ENCODE measurements at regions not wholly inside any gene's neighbourhood (a gene's known extent, or its start where the extent isn't known, plus 50 kb on each side); places are given as distances from the start of the nearest gene placed in this dataset.
"Not testable (repeated sequence)": the region's sequence is repeated elsewhere in the genome, so short reads cannot be mapped to it uniquely, and the experiment has no call there.

DNA sequence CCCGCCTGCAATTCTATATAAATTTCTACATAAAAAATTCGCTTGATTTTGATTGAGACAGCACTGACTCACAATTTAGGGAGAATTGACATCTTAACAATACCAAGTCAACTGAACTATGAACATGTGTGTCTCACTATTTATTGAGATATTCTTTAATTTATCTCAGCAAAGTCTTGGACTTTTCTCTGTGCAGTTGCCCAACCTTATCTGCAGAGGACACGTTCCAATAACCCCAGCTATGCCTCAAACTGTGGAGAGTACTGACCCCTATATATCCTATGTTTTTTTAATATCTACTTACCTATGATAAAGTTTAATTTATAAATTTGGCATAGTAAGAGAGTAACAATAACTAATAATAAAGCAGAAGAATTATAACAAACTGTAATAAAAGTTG lies 69.4 kb upstream of the PIP4K2A start:
- no peaks in the 10 kb centered on the region for H3K36me3 ChIP-seq (ENCODE audit: insufficient read depth, insufficient read length, low read length)
- no peaks in the 10 kb centered on the region for H3K4me1 ChIP-seq (ENCODE audit: insufficient read depth, insufficient read length)
- no peaks in the 10 kb centered on the region for H3K27me3 ChIP-seq (ENCODE audit: insufficient read depth, insufficient read length)
- no peaks in the 10 kb centered on the region for H3K9me3 ChIP-seq (ENCODE audit: insufficient read depth, low read length)
- H3K9ac ChIP-seq (ENCODE audit: insufficient read length, low read depth) = no peak overlapping the region
- no peak for DNase-seq (ENCODE audit: low read depth, low spot score)
- no peak overlapping the region for H3K4me3 ChIP-seq (ENCODE audit: insufficient read length, low read depth)
- no peak for TF ChIP-seq SUZ12 (IDR thresholded peaks at IDR 0.05; ENCODE audit: extremely low read depth, insufficient read depth, insufficient read length)
- TF ChIP-seq YY1 (IDR thresholded peaks at IDR 0.05; ENCODE audit: insufficient read depth, insufficient read length) = no peak
- TF ChIP-seq ZNF274 (IDR thresholded peaks at IDR 0.05; ENCODE audit: low read depth, low read length) = no peak

GRCh38 chr10:22780474-22780885 lies 66.1 kb upstream of the PIP4K2A start:
- DNase-seq (ENCODE audit: low read depth, low spot score) = no peak
- no peak for TF ChIP-seq YY1 (IDR thresholded peaks at IDR 0.05; ENCODE audit: insufficient read depth, insufficient read length)
- no peak for TF ChIP-seq SUZ12 (IDR thresholded peaks at IDR 0.05; ENCODE audit: extremely low read depth, insufficient read depth, insufficient read length)
- TF ChIP-seq ZNF274 (IDR thresholded peaks at IDR 0.05; ENCODE audit: low read depth, low read length) = no peak
- H3K27me3 ChIP-seq (ENCODE audit: insufficient read depth, insufficient read length) = no peaks in the 10 kb centered on the region

DNA sequence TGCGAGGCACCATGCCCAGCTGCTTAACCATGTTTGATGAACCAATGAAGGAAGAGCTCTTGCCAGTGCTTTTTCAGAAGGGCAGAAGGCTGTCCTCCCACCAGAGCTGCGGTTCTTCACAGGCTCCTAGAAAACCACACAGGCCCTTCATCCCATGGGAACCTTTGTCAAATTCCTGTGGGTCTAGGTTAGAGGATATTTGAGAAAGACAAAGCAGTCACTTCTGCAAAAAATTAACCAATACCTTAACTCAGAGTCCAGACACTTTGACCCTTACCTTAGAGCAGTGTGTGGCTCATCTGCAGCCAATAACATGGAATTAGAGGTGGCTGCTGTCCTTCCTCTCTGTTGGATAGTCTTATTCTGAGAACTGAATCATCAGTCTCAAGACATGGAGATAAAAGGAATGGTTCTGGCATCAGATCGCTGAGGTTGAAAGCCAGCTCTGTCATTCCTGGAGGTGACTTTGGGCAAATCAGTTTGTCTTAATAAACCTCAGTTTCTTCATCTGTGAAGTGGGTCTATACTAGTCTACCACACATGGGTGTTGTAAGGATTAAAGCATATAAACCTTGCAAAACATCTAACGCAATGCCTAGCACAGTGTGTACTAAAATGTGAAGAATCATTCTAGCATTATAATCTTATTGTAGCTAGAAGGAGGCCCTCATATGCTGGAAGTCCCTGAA lies 65.1 kb upstream of the PIP4K2A start:
- Histone ChIP-seq H3K27me3 (ENCODE audit: insufficient read depth, insufficient read length) (no peaks in the 10 kb centered on the region), H3K4me1 (ENCODE audit: insufficient read depth, insufficient read length) (no peaks in the 10 kb centered on the region), H3K9ac (ENCODE audit: insufficient read length, low read depth) (no peak overlapping the region), H3K4me3 (ENCODE audit: insufficient read length, low read depth) (no peak overlapping the region), H3K36me3 (ENCODE audit: insufficient read depth, insufficient read length, low read length) (no peaks in the 10 kb centered on the region), H3K9me3 (ENCODE audit: insufficient read depth, low read length) (peaks cover 12% of the 10 kb centered on the region; the same call in 1 of the 2 replicates)
- no peak for DNase-seq (ENCODE audit: low read depth, low spot score)
- no peak for TF ChIP-seq ZNF274 (IDR thresholded peaks at IDR 0.05; ENCODE audit: low read depth, low read length)
- TF ChIP-seq YY1 (IDR thresholded peaks at IDR 0.05; ENCODE audit: insufficient read depth, insufficient read length) = no peak
- TF ChIP-seq SUZ12 (IDR thresholded peaks at IDR 0.05; ENCODE audit: extremely low read depth, insufficient read depth, insufficient read length) = no peak

More at GRCh38 chr10:22780474-22780885, 66.1 kb upstream of the PIP4K2A start:
- Histone ChIP-seq H3K9me3 (ENCODE audit: insufficient read depth, low read length) (peaks cover 12% of the 10 kb centered on the region; the same call in 1 of the 2 replicates), H3K4me1 (ENCODE audit: insufficient read depth, insufficient read length) (no peaks in the 10 kb centered on the region), H3K4me3 (ENCODE audit: insufficient read length, low read depth) (no peak overlapping the region), H3K36me3 (ENCODE audit: insufficient read depth, insufficient read length, low read length) (no peaks in the 10 kb centered on the region), H3K9ac (ENCODE audit: insufficient read length, low read depth) (no peak overlapping the region)

GRCh38 chr10:22774102-22774501 lies 59.7 kb upstream of the PIP4K2A start:
- H3K4me3 ChIP-seq (ENCODE audit: insufficient read length, low read depth) = no peak overlapping the region
- H3K9me3 ChIP-seq (ENCODE audit: insufficient read depth, low read length) = peaks cover 13% of the 10 kb centered on the region; the same call in 1 of the 2 replicates
- no peaks in the 10 kb centered on the region for H3K36me3 ChIP-seq (ENCODE audit: insufficient read depth, insufficient read length, low read length)
- DNase-seq (ENCODE audit: low read depth, low spot score) = no peak
- H3K4me1 ChIP-seq (ENCODE audit: insufficient read depth, insufficient read length) = no peaks in the 10 kb centered on the region
- no peak for TF ChIP-seq SUZ12 (IDR thresholded peaks at IDR 0.05; ENCODE audit: extremely low read depth, insufficient read depth, insufficient read length)
- no peak for TF ChIP-seq YY1 (IDR thresholded peaks at IDR 0.05; ENCODE audit: insufficient read depth, insufficient read length)
- no peak overlapping the region for H3K9ac ChIP-seq (ENCODE audit: insufficient read length, low read depth)
- no peaks in the 10 kb centered on the region for H3K27me3 ChIP-seq (ENCODE audit: insufficient read depth, insufficient read length)

GRCh38 chr10:22771631-22772030 lies 57.3 kb upstream of the PIP4K2A start:
- not testable (repeated sequence) for H3K9me3 ChIP-seq (ENCODE audit: insufficient read depth, low read length); H3K4me3 ChIP-seq (ENCODE audit: insufficient read length, low read depth); H3K36me3 ChIP-seq (ENCODE audit: insufficient read depth, insufficient read length, low read length); DNase-seq (ENCODE audit: low read depth, low spot score); H3K4me1 ChIP-seq (ENCODE audit: insufficient read depth, insufficient read length); H3K27me3 ChIP-seq (ENCODE audit: insufficient read depth, insufficient read length); H3K9ac ChIP-seq (ENCODE audit: insufficient read length, low read depth)

- no peaks in the 10 kb centered on the region for H3K36me3 ChIP-seq (ENCODE audit: insufficient read depth, insufficient read length, low read length)
- DNase-seq (ENCODE audit: low read depth, low spot score) = no peak
- H3K4me3 ChIP-seq (ENCODE audit: insufficient read length, low read depth) = no peak overlapping the region
- peaks cover 4% of the 10 kb centered on the region; the same call in 1 of the 2 replicates for H3K9me3 ChIP-seq (ENCODE audit: insufficient read depth, low read length)
- no peaks in the 10 kb centered on the region for H3K27me3 ChIP-seq (ENCODE audit: insufficient read depth, insufficient read length)
- TF ChIP-seq YY1 (IDR thresholded peaks at IDR 0.05; ENCODE audit: insufficient read depth, insufficient read length) = no peak
- no peak for TF ChIP-seq ZNF274 (IDR thresholded peaks at IDR 0.05; ENCODE audit: low read depth, low read length)
- TF ChIP-seq SUZ12 (IDR thresholded peaks at IDR 0.05; ENCODE audit: extremely low read depth, insufficient read depth, insufficient read length) = no peak
- H3K9ac ChIP-seq (ENCODE audit: insufficient read length, low read depth) = no peak overlapping the region
- H3K4me1 ChIP-seq (ENCODE audit: insufficient read depth, insufficient read length) = no peaks in the 10 kb centered on the region
Observed at GRCh38 chr10:22770270-22770669, 55.9 kb upstream of the PIP4K2A start.

GRCh38 chr10:22767859-22768258 lies 53.5 kb upstream of the PIP4K2A start:
- Histone ChIP-seq H3K4me1 (ENCODE audit: insufficient read depth, insufficient read length) (no peaks in the 10 kb centered on the region), H3K9ac (ENCODE audit: insufficient read length, low read depth) (no peak overlapping the region), H3K9me3 (ENCODE audit: insufficient read depth, low read length) (peaks cover 4% of the 10 kb centered on the region; the same call in 1 of the 2 replicates), H3K27me3 (ENCODE audit: insufficient read depth, insufficient read length) (no peaks in the 10 kb centered on the region), H3K4me3 (ENCODE audit: insufficient read length, low read depth) (no peak overlapping the region), H3K36me3 (ENCODE audit: insufficient read depth, insufficient read length, low read length) (no peaks in the 10 kb centered on the region)
- DNase-seq (ENCODE audit: low read depth, low spot score) = no peak
- TF ChIP-seq ZNF274 (IDR thresholded peaks at IDR 0.05; ENCODE audit: low read depth, low read length) (no peak), SUZ12 (IDR thresholded peaks at IDR 0.05; ENCODE audit: extremely low read depth, insufficient read depth, insufficient read length) (no peak), YY1 (IDR thresholded peaks at IDR 0.05; ENCODE audit: insufficient read depth, insufficient read length) (no peak)

Data from NT2/D1 (cell line).